Kidney epithelial cell (primary cell): ENCODE measurements at regions not wholly inside any gene's neighbourhood (a gene's known extent, or its start where the extent isn't known, plus 50 kb on each side); places are given as distances from the start of the nearest gene placed in this dataset.

Source experiments
- DNase-seq: peaks from one replicate; pipeline ENCODE4 v3.0.0-alpha.2; 2010; ENCODE audit warnings: low read depth
- H3K27me3 ChIP-seq: 2 replicates; pipeline ENCODE4 v1.6.0; 2011; ENCODE audit warnings: low read length; ENCODE audit not compliant: control insufficient read depth, insufficient read depth
- H3K36me3 ChIP-seq: 2 replicates; pipeline ENCODE4 v1.5.1; 2011; ENCODE audit warnings: low read length; ENCODE audit not compliant: control insufficient read depth, insufficient read depth
- H3K4me3 ChIP-seq: 2 replicates; pipeline ENCODE4 v1.5.1; 2011; ENCODE audit warnings: low read depth, mild to moderate bottlenecking, control low read depth, low read length
- TF ChIP-seq, protein P1 (sequence below): IDR thresholded peaks from 2 replicates; pipeline ENCODE4 v1.5.1; 2011; ENCODE audit warnings: mild to moderate bottlenecking, moderate library complexity, low read length, control low read depth, inconsistent platforms; ENCODE audit not compliant: insufficient read depth, poor library complexity, severe bottlenecking

- TF ChIP-seq, protein P1, sequence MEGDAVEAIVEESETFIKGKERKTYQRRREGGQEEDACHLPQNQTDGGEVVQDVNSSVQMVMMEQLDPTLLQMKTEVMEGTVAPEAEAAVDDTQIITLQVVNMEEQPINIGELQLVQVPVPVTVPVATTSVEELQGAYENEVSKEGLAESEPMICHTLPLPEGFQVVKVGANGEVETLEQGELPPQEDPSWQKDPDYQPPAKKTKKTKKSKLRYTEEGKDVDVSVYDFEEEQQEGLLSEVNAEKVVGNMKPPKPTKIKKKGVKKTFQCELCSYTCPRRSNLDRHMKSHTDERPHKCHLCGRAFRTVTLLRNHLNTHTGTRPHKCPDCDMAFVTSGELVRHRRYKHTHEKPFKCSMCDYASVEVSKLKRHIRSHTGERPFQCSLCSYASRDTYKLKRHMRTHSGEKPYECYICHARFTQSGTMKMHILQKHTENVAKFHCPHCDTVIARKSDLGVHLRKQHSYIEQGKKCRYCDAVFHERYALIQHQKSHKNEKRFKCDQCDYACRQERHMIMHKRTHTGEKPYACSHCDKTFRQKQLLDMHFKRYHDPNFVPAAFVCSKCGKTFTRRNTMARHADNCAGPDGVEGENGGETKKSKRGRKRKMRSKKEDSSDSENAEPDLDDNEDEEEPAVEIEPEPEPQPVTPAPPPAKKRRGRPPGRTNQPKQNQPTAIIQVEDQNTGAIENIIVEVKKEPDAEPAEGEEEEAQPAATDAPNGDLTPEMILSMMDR, result no peak
- Histone ChIP-seq H3K27me3 (peaks cover 7% of the 10 kb centered on the region), H3K36me3 (no peaks in the 10 kb centered on the region), H3K4me3 (no peak overlapping the region)
- no peak for DNase-seq
Observed at GRCh38 chr10:29395409-29395808, 106.5 kb downstream of the LYZL1 start.

DNA sequence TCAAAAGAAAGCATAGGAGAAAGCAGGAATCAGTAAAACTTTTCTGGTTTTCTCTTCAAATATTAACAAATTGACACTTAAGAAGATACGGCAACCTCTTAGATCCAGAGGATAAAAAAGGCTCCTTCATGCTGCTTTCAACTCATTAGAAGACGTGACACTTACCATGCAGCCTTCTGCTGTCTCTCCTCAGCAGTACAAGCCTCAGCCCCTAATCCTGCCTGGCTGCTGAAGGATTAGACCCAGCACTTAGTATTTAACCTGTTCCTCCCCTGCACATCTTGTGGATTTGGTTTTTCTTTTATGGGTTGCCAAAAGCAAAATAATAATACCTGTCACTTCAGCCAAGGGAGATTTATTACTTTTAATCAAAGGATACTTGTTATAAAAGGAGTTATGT lies 108.4 kb downstream of the LYZL1 start:
- Histone ChIP-seq H3K36me3 (no peaks in the 10 kb centered on the region), H3K27me3 (peaks cover 7% of the 10 kb centered on the region), H3K4me3 (no peak overlapping the region)
- TF ChIP-seq, protein P1, result no peak
- DNase-seq, result no peak

DNA sequence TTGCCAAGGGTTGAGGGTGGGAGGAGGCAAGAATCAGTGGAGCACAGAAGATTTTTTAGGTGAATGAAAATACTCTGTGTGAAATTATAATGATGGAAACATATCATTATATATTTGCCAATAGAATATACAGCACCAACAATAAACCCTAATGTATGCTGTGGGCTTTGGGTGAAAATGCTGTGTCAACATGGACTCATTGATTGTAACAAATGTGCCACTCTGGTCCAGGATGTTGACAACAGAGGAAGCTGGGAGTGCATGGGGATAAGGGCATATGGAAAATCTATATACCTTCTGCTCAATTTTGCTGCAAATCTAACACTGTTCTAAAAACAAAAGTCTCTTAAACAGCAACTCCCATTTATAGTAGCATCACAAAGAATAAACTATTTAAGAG lies 114.3 kb downstream of the LYZL1 start:
- DNase-seq, result no peak
- TF ChIP-seq, protein P1, result no peak
- H3K27me3 ChIP-seq, result no peaks in the 10 kb centered on the region
- no peak overlapping the region for H3K4me3 ChIP-seq
- H3K36me3 ChIP-seq, result no peaks in the 10 kb centered on the region

GRCh38 chr10:29407280-29407858 lies 118.5 kb downstream of the LYZL1 start:
- TF ChIP-seq, protein P1, result no peak

More at GRCh38 chr10:29407280-29407858, 118.5 kb downstream of the LYZL1 start:
- Histone ChIP-seq H3K36me3 (no peaks in the 10 kb centered on the region), H3K4me3 (no peak overlapping the region), H3K27me3 (no peaks in the 10 kb centered on the region)
- DNase-seq, result no peak
